SKM-1 treated with dmso at 0.1 percent for 144 hours (cell line): ENCODE measurements at regions not wholly inside any gene's neighbourhood (a gene's known extent, or its start where the extent isn't known, plus 50 kb on each side); places are given as distances from the start of the nearest gene placed in this dataset.

ENCODE experiments used
- DNase-seq: peaks from one replicate; lab custom pipeline; 2025; ENCODE audit not compliant: unreplicated experiment; lab: John Stamatoyannopoulos, UW

DNA sequence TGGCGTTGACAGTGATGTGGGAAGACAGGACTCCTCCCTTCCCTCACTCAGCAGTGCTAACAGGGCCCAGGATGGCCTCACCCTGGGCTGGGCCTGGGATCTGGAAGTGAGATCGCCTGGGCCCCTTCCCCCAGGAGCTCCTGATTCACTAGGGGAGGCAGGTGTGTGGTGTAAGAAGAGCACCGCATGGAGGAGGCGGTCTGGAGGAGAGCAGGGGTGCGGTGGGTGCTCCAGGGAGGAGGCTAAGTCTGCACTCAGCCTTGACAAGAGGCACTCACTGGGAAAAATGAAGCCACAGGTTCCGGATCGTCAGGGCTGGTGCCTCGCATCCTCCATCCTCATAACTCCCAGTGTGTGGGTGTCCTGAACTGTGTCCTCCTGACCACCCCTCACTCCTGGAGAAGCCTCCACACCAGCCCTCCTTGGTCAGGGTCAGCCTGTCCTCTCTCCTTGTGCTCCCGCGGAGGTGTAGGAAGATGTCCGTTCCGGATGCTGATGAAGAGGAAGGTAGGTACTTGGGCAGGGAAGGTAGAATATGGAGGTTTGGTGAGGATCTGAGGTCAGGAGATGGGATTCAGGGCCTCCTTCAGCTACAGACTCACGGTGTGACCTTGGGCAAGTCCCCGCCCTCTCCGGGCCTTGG lies 142.1 kb upstream of the WNT4 start:
- no peak for DNase-seq

DNA sequence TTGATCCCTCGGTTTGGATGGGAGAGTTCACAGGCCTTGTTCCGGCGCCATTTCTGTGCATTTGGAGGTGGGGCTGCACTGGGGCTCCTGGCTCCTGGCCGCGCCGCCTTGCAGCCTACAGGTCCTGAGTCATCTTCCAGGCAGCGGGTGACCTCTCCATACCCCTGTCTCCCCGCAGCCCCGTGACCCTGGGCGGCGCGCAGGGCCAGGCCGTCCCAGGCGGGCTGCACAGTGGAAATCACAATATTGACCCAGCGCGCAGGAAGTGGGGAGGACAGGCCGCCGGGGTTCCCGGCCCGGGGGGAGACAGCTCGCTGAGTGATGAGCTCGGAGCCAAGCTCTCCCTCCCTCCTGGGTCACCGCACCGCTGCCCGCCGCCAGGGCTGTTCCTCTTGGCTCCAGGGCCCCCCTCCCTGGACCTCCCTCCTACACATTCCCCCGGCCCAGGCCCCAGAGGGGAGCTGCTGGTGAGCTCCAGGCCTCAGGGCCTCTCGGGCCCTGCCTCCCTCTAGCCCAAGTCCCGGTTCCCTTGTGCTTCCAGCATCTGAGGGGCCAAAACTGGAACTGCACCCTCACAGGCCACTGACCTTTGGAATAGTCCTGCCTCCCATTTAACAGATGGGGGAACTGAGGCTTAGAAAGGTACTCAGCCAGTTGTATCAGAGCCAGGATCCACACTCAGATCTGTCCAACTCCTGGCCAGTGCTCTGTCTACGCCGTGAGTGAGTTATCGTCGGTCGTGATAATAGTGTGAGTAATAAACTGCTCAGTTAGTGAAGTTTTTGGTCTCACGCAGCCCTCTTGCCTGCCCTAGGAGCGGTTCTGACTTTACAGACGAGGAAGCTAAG lies 142.9 kb upstream of the WNT4 start:
- DNase-seq = no peak

DNA sequence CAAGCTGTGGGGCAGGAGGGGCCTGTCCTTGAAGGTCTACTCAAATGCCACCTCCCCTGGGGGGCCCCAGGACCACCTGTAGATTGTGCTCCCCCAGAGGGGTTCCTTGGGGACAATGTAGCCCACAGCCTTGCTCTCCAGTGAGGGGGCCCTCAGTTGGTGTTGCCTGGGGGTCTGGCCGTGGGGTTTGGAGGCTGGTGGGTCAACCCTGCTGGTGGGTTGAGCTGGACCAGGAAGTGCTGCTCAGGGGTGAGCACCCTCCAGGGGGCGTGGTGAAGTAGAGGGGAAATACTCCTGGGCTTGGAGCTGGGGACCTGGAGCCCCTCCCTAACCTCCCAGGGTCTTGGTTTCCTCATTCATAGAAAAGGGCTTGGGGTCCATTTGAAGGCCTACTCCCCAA lies 143.6 kb upstream of the WNT4 start:
- DNase-seq = no peak

DNA sequence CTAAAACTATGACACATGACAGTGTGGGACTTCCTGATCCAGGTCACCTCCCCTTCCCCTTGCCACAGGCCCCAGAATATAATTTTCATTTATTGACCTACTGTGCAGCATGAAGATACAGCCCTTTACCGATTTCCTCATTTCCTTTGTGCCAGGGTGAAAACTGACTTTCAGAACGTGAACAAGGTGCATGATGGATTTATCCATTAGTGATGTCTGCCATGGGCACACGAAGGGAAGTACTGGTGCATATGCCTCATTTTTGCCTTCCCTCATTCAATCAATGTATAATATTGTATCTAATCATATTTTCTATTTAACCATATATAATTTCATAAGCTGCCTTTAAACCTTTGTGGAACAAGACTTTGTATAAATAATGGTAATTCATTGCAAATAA lies 144.4 kb upstream of the WNT4 start:
- no peak for DNase-seq

DNA sequence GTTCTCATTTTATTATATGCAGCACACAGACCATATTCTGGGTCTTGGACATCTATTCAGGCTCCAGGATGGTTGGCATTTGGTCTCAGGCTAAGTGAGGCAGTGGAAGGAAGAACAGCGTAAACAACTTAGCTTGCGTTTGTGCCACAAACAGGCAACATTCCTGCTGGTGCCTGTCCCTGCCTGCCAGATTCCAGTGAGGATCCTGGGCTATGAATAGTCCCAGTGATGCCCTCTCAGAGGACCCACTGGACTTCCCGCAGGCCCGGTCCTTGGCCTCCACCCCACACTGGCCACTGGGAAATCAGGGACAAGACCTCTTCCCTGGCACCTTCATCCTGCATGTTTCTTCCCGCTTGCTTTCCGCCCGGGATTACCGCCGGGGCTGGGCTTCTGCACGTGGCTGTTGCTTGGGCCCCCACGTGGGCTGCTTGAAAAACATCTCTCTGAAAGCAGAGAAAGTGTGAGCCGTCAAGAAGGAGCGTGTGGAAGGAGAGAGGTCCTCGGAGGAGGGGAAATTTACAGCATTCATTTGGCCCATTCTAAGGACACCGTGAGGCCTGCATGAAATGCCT lies 145.1 kb upstream of the WNT4 start:
- DNase-seq = no peak

DNA sequence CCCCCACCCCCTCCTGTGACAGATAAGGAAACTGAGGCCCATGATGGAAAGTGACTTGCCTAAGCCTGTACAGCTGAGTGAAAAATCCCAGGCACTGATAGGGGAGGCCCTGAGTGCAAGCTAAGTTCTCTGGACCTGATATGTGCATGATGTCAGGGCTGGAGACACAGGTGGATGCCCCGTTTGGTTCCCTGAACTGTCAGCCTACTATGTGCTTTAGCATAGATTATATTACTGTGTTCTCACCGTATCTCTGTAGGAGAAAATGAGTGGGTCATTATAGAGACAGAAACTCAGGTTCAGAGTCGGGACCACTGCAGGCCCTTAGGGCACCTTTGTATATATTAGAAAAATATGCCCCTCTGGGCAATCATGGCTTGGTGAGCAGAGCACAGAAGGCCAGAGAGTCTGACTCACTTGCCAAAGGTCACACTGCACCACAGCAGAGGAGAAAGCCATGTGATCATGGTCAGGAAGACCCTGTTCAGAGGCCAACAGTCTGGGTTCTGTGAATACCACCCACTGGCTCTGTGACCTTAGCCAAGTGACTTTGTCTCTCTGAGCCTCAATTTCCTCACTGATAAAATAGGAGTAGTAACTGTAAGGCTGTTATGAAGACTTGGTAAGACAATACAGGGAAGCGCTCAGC lies 145.8 kb upstream of the WNT4 start:
- no peak for DNase-seq

DNA sequence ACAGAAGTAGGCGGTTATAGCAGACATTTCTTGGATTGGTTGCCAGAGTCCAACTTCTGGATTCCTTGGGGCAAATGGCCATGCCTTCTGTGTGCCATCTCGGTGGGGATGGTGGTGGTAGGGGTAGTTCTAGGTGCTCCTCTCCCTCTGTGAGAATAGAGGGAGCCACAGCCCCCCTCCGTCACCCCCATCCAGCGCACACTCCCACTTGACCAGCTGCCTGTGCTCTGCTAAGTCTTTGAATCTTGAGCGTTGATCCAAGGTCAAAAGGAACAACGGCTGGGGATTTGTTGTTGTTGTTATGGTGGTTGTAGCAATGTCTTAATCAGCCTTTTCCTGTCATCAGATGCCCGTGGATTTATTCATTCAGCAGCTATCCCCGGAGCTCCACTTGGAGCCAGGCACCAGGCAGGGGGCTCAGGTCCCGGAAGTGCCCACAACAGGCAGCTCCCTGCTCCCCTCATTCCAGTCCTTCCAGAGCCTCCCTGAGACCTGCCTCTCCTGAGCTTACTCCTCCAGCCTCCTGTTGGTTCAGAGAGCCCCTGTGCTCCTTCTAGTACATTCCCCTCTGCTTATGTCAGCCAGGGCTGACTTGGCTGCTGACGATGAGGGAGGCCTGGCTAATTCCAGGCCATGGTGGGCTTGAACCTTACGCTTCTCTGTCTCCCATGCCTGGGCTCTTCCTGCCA lies 146.6 kb upstream of the WNT4 start:
- DNase-seq = no peak

DNA sequence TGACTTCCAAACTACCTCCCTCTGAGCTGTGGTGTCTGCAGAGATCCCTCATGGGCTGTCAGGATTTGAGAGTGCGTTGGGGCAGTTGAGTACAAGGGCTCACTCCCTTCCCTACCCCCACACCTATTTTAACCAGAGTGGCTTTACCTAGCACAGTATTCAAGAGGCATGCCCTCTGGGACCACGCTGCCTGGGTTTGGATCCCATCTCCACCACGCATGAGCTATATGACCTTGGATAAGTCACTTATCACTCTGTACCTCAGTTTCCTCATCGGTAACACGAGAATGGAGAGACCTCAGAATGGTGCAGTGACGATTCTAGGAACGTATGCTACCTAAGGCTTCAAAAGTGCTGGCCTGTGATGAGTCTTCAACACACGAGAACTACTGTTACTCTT lies 147.3 kb upstream of the WNT4 start:
- no peak for DNase-seq

DNA sequence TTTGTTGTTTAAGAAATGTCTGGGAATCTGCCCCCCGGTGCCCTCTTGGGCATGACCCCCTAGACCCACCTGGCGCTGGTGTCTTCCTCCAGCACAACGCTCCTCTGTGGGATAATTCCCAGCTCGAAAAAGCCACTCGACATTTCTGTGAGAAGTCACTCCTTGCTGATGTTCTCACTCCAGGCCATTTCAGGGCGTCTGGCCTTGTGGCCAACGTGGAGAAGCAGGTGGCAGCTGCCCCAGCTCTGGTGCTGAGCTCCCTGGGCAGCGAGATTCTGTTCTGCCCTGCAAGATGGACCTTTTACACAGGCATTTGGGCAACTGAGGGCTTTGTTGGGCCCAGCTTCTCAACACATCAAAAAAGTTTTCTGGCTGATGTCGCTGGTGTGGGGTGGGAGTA lies 147.7 kb upstream of the WNT4 start:
- DNase-seq = no peak

DNA sequence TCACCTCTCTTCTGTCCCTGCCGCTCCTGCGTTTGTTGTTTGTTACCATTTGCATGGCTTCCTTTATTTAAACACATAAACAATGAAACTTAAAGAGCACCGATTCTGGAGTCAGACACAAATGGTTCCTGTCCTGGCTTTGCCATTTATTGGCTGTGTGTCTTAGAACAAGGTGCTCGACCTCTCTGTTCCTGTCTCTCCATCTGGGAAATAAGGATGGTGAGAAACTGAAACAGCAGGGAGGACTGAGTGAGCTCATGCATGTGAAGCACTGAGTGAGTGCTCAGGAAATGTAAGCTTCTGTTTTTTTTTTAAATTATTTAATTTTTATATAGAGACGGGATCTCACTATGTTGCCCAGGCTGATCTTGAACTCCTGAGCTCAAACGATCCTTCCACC lies 148.2 kb upstream of the WNT4 start:
- no peak for DNase-seq

DNA sequence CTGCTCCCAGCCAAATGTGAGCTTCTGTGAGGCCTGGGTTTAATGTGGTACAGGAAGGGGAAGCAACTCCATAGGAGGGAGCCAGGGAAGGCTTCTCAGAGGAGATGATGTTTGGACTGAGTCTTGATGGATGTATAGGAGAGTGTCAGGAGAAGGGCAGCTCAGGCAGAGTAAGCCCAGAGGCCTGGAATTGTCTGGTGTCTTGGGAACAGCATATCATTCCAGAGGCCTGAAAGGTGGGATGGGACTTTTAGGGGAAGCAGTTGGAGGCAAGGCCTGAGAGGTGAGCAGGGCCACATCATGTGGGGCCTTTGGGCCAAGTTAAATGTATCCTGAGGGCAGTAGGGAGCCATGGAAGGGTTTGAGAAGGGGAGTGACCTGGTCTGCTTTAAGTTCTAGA lies 148.6 kb upstream of the WNT4 start:
- DNase-seq = no peak

DNA sequence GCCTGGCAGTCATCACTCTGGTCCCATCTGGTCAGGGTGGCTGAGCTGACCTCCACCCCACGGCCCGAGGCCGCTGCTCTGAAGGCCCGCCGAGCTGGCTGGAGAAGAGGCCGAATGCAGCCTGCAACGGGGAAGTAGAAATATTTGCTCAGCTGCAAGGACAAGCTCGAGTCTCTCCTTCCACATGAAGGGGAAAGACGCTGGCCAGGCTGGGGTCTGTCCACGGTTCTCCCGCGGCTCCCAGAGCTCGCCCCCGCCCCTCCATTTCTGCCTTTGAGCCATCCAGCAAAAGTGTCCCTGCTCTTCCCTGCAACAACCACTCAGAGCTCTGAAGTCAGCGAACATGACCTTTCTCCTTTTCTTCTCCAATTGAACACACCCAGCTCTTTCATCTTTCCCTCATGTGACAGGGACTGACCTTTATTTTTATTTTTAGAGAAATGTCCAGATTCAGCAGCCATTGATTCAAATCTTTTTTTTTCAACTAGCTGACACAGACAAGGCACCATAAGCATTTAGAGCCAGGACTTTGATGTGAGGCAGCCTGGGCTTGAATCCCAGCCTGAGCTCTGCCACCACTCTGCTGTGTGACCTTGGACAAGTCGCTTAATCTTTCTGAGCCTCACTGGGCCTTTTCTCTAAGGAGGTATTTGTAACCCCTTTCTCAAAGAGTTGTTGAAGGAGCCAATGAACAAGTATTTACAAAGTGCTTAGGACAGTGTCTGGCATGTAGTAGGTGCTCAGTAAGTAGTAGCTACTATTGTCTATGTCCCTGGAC lies 149.3 kb upstream of the WNT4 start:
- DNase-seq = no peak

DNA sequence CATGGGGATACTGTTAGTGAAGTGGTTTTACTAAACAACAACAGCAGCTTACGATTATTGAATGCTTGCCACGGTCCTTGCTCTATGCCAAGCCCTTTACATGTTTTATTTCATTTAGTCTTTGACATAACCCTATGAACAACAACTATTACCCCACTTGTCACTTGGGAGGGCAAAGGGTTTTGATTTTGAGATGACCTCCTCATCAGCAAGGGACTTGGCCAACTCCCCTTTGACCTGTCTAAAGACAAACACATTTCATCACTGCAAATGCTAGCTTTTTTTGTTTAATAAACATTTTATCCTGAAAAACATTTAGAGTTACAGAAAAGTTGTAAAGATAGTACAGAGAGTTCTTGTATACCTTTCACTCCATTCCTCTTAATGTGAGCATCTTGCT lies 152.5 kb upstream of the WNT4 start:
- DNase-seq = no peak

DNA sequence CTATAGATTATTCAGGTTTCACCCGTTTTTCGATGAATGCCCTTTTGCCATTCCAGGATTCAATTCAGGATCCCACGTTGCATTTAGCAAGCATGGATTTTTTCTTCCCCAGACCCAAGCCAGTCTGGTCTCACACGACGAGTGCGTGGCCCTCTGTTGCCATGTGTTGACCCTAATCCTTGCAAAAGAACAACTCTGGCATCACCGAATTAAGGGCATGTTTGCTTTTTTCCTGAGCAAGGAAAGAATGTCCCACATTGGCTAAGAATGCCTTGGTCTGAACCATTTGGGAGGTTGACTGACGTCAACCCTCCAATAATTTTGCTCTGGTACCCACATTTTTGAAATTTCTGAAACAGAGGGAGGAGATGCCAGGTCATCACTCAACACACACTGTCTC lies 153.0 kb upstream of the WNT4 start:
- DNase-seq = no peak

DNA sequence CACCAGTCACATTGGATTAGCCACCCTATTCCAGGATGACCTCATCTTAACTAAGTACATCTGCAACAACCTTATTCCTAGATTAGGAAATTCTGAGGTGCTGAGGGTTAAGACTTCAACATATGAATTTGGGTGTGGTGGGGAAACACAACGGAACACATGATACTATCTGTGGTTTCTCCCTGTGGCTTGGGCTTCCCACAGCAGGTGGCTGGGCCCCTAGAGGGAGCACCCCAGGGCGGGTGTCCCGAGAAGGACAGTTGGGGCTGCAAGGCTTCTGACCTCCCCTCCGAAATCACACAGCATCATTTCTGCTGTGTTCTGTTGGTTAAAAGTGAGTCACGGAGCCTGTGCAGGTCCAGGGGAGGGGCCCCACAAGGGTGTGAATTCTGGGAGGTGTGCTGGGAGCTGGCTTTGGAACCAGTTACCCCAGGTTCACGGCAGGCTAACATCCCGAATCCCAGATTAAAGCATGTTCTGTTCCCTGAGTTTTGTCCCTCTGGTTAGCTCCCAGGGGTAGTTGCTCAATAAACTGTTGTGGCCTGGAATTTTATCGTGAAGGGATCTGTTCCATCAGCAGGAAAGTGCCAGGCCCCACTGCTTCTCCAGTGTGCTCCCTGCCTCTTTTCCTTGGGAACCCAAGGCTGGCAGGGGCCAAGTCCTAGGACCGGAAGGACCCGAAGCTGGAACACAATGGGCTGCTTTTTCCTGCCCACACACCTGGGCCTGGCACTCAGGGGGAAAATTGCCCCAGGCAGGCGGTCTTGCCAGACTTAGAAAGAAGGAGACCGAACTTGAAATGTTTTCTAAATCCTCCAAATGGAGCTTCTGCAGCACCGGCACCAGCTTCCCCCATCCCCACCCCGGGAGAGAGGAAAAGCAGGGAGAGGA lies 154.0 kb upstream of the WNT4 start:
- no peak for DNase-seq

DNA sequence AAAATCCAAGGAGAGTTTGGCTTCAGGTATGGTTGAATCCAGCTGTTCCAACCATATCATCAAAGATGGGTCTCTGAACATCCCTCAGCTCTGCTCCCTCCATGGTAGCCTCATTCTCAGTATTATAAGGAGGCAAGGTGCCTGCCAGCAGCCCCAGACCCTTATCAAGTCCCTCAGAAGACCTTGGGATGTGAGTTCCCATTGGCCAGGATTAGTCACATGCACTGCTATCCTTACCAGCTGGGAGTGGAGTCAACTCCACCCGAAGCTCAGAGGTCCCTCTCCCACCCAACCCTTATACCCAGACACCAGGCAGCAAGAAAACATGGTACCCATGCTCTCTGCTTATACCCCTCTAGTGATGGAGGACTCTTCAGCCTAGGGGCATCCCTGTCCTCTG lies 153.7 kb upstream of the ZBTB40 start:
- DNase-seq = no peak

DNA sequence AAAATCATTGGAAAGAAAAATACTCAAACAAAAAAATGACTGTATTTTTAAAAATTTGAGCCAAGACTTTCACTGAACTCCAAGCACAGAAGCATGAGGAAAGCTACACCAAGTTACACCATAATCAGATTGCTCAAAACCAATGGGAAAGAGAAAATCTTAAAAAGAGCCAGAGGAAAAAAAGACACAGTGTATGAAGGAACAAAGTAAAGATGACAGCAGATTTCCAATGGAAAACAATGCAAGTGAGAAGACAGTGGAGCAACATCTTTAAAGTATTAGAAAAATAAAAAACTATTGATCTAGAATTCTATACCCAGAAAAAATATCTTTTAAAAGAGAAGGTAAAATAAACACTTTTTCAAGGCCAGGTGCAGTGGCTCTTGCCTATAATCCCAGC lies 147.8 kb upstream of the ZBTB40 start:
- no peak for DNase-seq

DNA sequence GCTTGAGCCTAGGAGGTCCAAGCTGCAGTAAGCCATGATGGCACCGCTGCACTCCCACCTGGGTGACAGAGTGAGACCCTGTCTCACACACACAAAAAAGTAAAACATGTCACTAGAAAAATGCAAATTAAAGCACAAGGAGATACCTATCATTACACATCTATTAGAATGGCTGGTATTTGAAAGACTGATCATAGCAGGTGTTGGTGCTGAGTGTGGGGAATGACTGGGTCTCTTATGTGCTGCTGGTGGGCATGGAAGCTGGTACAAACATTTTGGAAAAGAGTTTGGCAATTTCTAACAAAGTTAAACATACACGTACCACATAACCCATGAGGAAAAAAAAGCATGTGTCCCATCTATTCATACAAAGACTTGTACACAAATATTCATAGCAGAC lies 142.1 kb upstream of the ZBTB40 start:
- no peak for DNase-seq

DNA sequence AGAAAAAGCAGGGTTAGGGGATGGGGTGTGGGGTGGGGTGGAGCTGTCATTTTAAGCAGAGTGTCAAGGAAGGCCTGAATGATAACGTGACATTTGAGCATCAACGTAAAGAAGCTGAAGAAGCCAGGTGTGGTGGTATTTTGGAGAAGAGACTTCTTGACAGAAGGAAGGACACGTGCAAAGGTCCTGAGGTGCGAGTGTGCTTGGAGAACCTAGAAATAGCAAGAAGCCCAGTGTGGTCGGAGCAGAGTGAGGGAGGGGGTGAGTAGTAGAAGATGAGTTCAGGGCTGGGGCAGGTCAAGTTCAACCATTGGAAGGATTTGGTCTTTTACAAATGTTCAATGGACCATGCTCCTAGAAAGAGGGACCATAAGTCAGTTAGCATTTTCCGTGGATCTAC lies 140.2 kb upstream of the ZBTB40 start:
- no peak for DNase-seq

DNA sequence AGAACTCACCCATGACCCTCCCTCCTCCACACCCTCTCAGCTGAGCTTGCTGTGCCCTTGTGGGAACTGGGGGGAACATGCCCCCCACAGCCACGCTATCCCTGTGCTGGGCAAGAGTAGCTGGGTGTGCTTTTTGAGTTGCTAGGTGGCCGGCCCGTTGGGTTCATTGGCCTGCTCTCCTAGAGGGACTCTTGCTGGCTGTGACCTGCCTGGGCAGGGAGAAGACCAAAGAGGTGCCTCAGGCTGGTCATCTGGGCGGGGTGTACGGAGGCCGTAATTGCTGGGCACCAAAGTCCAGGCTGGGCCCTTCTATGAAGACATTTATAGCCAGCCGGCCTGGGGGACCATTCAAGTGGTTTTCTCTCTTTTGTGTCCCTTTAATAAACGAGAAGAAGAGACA lies 138.3 kb upstream of the ZBTB40 start:
- no peak for DNase-seq
